Body of pancreas (tissue), 4 donors: ENCODE measurements at regions not wholly inside any gene's neighbourhood (a gene's known extent, or its start where the extent isn't known, plus 50 kb on each side); places are given as distances from the start of the nearest gene placed in this dataset.
A peak's percentile ranks its signal among the peaks of the same experiment; 100 is the strongest.

ENCODE experiments used
- ATAC-seq: fragments of 150-250 bp; one replicate; pipeline ENCODE4 v1.9.1; 2016
- DNase-seq, 4 donors: peaks; one replicate each; pipeline ENCODE4 v3.0.0-alpha.2; 2019
- H3K27ac ChIP-seq, 4 donors: fragments of 200-600 bp; sonication (generic); 1 replicate in 3 of 4; 2 replicates in 1 of 4; pipeline versions ENCODE4 v1.5.1 to v1.6.1; 2016 to 2019; ENCODE audit warnings: mild to moderate bottlenecking in 1 of 4, mixed read lengths in 1 of 4, moderate library complexity in 1 of 4
- H3K27me3 ChIP-seq, 2 donors: fragments of 200-600 bp; sonication (generic); one replicate each; pipeline ENCODE4 v1.6.0; 2016; ENCODE audit warnings: mild to moderate bottlenecking in 1 of 2
- H3K36me3 ChIP-seq, 2 donors: fragments of 200-600 bp; sonication (generic); replicated peaks in 1 of 2; 2 replicates each; pipeline ENCODE4 v1.5.1; 2016; ENCODE audit warnings: low read depth in 2 of 2; ENCODE audit not compliant: insufficient read depth in 1 of 2
- H3K4me1 ChIP-seq: fragments of 200-600 bp; sonication (generic); one replicate; pipeline ENCODE4 v1.6.0; 2016
- H3K4me3 ChIP-seq, 2 donors: fragments of 200-600 bp; sonication (generic); 1 replicate in 1 of 2; 2 replicates in 1 of 2; pipeline ENCODE4 v1.5.1; 2016 to 2019
- H3K9me3 ChIP-seq, 3 donors: fragments of 200-600 bp; sonication (generic); 1 replicate in 2 of 3; 2 replicates in 1 of 3; pipeline ENCODE4 v1.5.1; 2016
- CTCF ChIP-seq, 7 experiments: fragments of 450-650 bp in 4 of 7; fragments of 200-600 bp in 3 of 7; sonication (generic) in 3 of 7; IDR thresholded peaks; one replicate each; pipeline ENCODE4 v1.5.1; 2016 to 2019; ENCODE audit warnings: antibody characterized with exemption in 7 of 7
- POLR2A ChIP-seq, 3 donors: fragments of 450-650 bp; IDR thresholded peaks; one replicate each; pipeline ENCODE4 v1.6.1; 2016; ENCODE audit warnings: antibody characterized with exemption in 3 of 3, mild to moderate bottlenecking in 2 of 3
- WGBS, 2 donors: methylation state at CpG; one replicate each; pipeline ENCODE4 v1.1.5; 2017; 5-methylcytosine and 5-hydroxymethylcytosine counted together
- intact Hi-C: fragments of 100-400 bp; cut with DNase I; formaldehyde crosslinking; loops from one replicate; pipeline ENCODE4 v1.15.1; 2023

- 89 to 98% methylated on average over 2 of the region's 2 CpGs for WGBS, 2 donors
- no peaks in the 10 kb centered on the region for H3K27me3 ChIP-seq
- DNase-seq (no peak), ATAC-seq (no peak)
- H3K36me3 ChIP-seq, result no peaks in the 10 kb centered on the region
- TF ChIP-seq CTCF (IDR thresholded peaks at IDR 0.05) (no peak), POLR2A (IDR thresholded peaks at IDR 0.05) (no peak)
- no peaks in the 10 kb centered on the region for H3K4me1 ChIP-seq
- no peaks in the 10 kb centered on the region for H3K9me3 ChIP-seq
- H3K27ac ChIP-seq, result no peak overlapping the region
- intact Hi-C loops, result loop anchor here (5.0 kb wide), 1 partner anchor 38 kb away; no protein-coding TSS in a partner anchor
- H3K4me3 ChIP-seq, result no peak overlapping the region
These were observed 77.3 kb downstream of the PPCDC start for GRCh38 chr15:75100679-75101078.

GRCh38 chr15:75104804-75105557 is 81.6 kb downstream of the PPCDC start:
- H3K9me3 ChIP-seq, result no peaks in the 10 kb centered on the region
- TF ChIP-seq CTCF (IDR thresholded peaks at IDR 0.05), result no peak
- no peak for TF ChIP-seq POLR2A (IDR thresholded peaks at IDR 0.05)
- H3K27me3 ChIP-seq, result no peaks in the 10 kb centered on the region
- no peaks in the 10 kb centered on the region for H3K36me3 ChIP-seq
- no peaks in the 10 kb centered on the region for H3K4me1 ChIP-seq
- no peak overlapping the region for H3K4me3 ChIP-seq
- DNase-seq, result peak in 1 of 4 donors; percentile 64
- 56 to 78% methylated on average over 3 of the region's 3 CpGs for WGBS, 2 donors
- peak overlapping the region in 1 of 4 donors; percentile 38 for H3K27ac ChIP-seq
- intact Hi-C loops, result loop anchor here (5.0 kb wide), 1 partner anchor 43 kb away; no protein-coding TSS in a partner anchor
- peak; percentile 56 for ATAC-seq

DNA sequence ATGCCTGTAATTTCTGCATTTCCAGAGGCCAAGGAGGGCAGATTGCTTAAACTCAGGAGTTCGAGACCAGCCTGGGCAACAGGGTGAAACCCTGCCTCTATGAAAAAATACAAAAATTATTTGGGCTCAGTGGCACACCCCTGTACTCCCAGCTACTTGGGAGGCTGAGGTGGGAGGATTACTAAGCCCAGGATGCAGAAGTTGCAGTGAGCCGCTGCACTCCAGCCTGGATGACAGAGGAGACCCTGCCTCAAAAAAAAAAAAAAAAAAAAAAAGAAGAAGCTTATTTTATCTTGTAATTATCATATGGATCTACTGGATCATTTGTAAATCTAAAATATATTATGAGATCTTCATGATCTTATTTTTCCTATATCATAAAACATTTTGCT is 84.1 kb downstream of the PPCDC start:
- Histone ChIP-seq H3K27me3 (no peaks in the 10 kb centered on the region), H3K4me3 (no peak overlapping the region), H3K4me1 (no peaks in the 10 kb centered on the region), H3K9me3 (no peaks in the 10 kb centered on the region), H3K27ac (no peak overlapping the region), H3K36me3 (no peaks in the 10 kb centered on the region)
- no peak for ATAC-seq
- TF ChIP-seq POLR2A (IDR thresholded peaks at IDR 0.05), result no peak
- no peak for TF ChIP-seq CTCF (IDR thresholded peaks at IDR 0.05)
- whole genome bisulfite sequencing, 2 donors, result 79 to 100% methylated on average over 2 of the region's 2 CpGs
- no peak for DNase-seq
- intact Hi-C loops, result no loop called here

GRCh38 chr15:75107908-75108838 is 84.8 kb downstream of the PPCDC start:
- Histone ChIP-seq H3K9me3 (no peaks in the 10 kb centered on the region), H3K4me1 (no peaks in the 10 kb centered on the region), H3K27me3 (no peaks in the 10 kb centered on the region), H3K36me3 (no peaks in the 10 kb centered on the region), H3K27ac (no peak overlapping the region), H3K4me3 (no peak overlapping the region)
- peak in 1 of 4 donors; percentile 48 for DNase-seq
- TF ChIP-seq POLR2A (IDR thresholded peaks at IDR 0.05) (no peak), CTCF (IDR thresholded peaks at IDR 0.05) (no peak)
- no peak for ATAC-seq
- 75 to 84% methylated on average over 5 to 12 of the region's 12 CpGs for WGBS, 2 donors
- intact Hi-C loops, result no loop called here
